ENCODE measurements at regions not wholly inside any gene's neighbourhood (a gene's known extent, or its start where the extent isn't known, plus 50 kb on each side); places are given as distances from the start of the nearest gene placed in this dataset.

DNA sequence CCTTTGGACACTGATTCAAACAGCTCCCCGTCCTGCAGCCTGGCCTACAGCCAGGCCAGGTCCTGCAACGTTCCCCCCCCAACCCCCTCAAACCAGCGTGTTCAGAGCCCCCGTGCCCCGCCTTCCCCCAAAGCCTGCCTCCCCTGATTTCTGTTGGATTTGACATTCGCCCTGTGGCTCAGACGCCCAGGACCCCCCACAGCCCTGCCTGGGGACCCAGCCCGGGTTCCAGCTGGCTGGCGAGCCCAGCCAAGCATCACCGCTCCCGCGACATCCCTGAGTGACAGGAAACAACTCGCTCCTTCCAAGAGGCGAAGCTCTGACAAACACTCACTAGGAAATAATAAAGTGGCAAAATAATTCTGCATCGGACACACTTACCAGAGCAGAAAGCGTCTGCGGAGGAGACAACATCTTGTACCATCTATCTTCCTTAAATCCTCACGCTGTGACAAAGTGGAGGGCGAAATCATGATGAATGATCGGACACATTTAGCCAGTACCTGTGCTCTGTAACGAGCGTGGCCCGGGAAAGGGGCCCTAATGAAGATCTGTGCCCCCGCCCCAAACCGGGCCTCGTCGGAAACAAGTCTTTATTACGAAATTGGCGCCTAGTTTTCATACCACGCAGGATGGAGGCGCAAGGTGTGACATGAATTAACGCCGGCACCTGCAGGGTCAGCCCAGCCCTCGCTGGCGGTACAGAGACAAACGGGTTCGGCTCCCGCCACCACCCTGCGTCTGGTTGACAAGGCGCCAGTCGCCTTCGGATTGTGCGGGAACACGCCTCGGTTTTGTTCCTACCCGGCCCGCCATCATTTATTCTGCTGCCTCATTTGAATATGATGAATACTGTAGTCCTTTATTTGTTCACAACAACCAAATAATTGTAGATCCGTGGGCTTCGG, 91.0 kb upstream of the MVB12B start:
- no peak for TF ChIP-seq STAT1 (IDR thresholded peaks at IDR 0.05; ENCODE audit: unreplicated experiment)
- TF ChIP-seq EZH2phosphoT487 (IDR thresholded peaks at IDR 0.05; ENCODE audit: unreplicated experiment) = no peak
- TF ChIP-seq, protein P1, sequence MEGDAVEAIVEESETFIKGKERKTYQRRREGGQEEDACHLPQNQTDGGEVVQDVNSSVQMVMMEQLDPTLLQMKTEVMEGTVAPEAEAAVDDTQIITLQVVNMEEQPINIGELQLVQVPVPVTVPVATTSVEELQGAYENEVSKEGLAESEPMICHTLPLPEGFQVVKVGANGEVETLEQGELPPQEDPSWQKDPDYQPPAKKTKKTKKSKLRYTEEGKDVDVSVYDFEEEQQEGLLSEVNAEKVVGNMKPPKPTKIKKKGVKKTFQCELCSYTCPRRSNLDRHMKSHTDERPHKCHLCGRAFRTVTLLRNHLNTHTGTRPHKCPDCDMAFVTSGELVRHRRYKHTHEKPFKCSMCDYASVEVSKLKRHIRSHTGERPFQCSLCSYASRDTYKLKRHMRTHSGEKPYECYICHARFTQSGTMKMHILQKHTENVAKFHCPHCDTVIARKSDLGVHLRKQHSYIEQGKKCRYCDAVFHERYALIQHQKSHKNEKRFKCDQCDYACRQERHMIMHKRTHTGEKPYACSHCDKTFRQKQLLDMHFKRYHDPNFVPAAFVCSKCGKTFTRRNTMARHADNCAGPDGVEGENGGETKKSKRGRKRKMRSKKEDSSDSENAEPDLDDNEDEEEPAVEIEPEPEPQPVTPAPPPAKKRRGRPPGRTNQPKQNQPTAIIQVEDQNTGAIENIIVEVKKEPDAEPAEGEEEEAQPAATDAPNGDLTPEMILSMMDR (conservative IDR thresholded peaks at IDR 0.05; ENCODE audit: low read depth in 2 of 2) = no peak
- no peak for TF ChIP-seq EZH2 (IDR thresholded peaks at IDR 0.05; ENCODE audit: low read depth, unreplicated experiment)
- TF ChIP-seq, protein P2, sequence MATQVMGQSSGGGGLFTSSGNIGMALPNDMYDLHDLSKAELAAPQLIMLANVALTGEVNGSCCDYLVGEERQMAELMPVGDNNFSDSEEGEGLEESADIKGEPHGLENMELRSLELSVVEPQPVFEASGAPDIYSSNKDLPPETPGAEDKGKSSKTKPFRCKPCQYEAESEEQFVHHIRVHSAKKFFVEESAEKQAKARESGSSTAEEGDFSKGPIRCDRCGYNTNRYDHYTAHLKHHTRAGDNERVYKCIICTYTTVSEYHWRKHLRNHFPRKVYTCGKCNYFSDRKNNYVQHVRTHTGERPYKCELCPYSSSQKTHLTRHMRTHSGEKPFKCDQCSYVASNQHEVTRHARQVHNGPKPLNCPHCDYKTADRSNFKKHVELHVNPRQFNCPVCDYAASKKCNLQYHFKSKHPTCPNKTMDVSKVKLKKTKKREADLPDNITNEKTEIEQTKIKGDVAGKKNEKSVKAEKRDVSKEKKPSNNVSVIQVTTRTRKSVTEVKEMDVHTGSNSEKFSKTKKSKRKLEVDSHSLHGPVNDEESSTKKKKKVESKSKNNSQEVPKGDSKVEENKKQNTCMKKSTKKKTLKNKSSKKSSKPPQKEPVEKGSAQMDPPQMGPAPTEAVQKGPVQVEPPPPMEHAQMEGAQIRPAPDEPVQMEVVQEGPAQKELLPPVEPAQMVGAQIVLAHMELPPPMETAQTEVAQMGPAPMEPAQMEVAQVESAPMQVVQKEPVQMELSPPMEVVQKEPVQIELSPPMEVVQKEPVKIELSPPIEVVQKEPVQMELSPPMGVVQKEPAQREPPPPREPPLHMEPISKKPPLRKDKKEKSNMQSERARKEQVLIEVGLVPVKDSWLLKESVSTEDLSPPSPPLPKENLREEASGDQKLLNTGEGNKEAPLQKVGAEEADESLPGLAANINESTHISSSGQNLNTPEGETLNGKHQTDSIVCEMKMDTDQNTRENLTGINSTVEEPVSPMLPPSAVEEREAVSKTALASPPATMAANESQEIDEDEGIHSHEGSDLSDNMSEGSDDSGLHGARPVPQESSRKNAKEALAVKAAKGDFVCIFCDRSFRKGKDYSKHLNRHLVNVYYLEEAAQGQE (IDR thresholded peaks at IDR 0.05; ENCODE audit: unreplicated experiment) = no peak
- no peak for TF ChIP-seq POLR2AphosphoS5 (IDR thresholded peaks at IDR 0.05; ENCODE audit: low read depth)
- no peak for TF ChIP-seq CREB1 (CRISPR knock-in tag; IDR thresholded peaks at IDR 0.05; ENCODE audit: low read depth)
- no peak for TF ChIP-seq ZNF331 (CRISPR knock-in tag; IDR thresholded peaks at IDR 0.05; ENCODE audit: low read depth)

Data from GM23338 (cell line).